KMS-11 (cell line): ENCODE measurements at regions not wholly inside any gene's neighbourhood (a gene's known extent, or its start where the extent isn't known, plus 50 kb on each side); places are given as distances from the start of the nearest gene placed in this dataset.

Experiments
- H2AFZ ChIP-seq: fragments of 200-600 bp; sonication (generic); 2 replicates; pipeline ENCODE4 v1.6.1; 2016; ENCODE audit warnings: antibody characterized with exemption, mixed run types, low read depth
- H3K27ac ChIP-seq: fragments of 200-600 bp; sonication (generic); 2 replicates; pipeline ENCODE4 v1.6.1; 2016; ENCODE audit warnings: mild to moderate bottlenecking, mixed run types
- H3K27me3 ChIP-seq: fragments of 200-600 bp; sonication (generic); 2 replicates; pipeline ENCODE4 v1.6.1; 2017; ENCODE audit warnings: mild to moderate bottlenecking, low read depth, mixed run types, moderate library complexity; ENCODE audit not compliant: insufficient read depth
- H3K36me3 ChIP-seq: fragments of 200-600 bp; sonication (generic); 2 replicates; pipeline ENCODE4 v1.6.1; 2017; ENCODE audit warnings: mild to moderate bottlenecking, mixed run types; ENCODE audit not compliant: insufficient read depth
- H3K4me1 ChIP-seq: fragments of 200-600 bp; sonication (generic); 2 replicates; pipeline ENCODE4 v1.6.1; 2016; ENCODE audit warnings: mild to moderate bottlenecking, low read depth, mixed run types; ENCODE audit not compliant: poor library complexity, severe bottlenecking
- H3K4me2 ChIP-seq: fragments of 200-600 bp; sonication (generic); 2 replicates; pipeline ENCODE4 v1.7.0; 2016; ENCODE audit warnings: mild to moderate bottlenecking, mixed run types
- H3K4me3 ChIP-seq: fragments of 200-600 bp; sonication (generic); IDR thresholded peaks from 2 replicates; pipeline ENCODE4 v1.6.1; 2017; ENCODE audit warnings: low read depth, low read length, mixed read lengths; ENCODE audit not compliant: insufficient read depth
- H3K79me2 ChIP-seq: fragments of 200-600 bp; sonication (generic); 2 replicates; pipeline ENCODE4 v1.6.1; 2016; ENCODE audit warnings: low read depth, mixed run types; ENCODE audit not compliant: insufficient read depth
- H3K9ac ChIP-seq: fragments of 200-600 bp; sonication (generic); 2 replicates; pipeline ENCODE4 v1.6.1; 2016; ENCODE audit warnings: mild to moderate bottlenecking, mixed run types
- H4K20me1 ChIP-seq: fragments of 200-600 bp; sonication (generic); 2 replicates; pipeline ENCODE4 v1.6.1; 2016; ENCODE audit warnings: mild to moderate bottlenecking, mixed run types; ENCODE audit not compliant: insufficient read depth
- CTCF ChIP-seq: fragments of 200-600 bp; sonication (generic); conservative IDR thresholded peaks from 2 replicates; pipeline ENCODE4 v1.6.1; 2017; ENCODE audit warnings: low read depth, mild to moderate bottlenecking, antibody characterized with exemption, low read length, moderate library complexity, mixed read lengths

- H3K79me2 ChIP-seq: no peaks in the 10 kb centered on the region
- no peak overlapping the region for H3K4me2 ChIP-seq
- H3K36me3 ChIP-seq: no peaks in the 10 kb centered on the region
- no peak overlapping the region for H3K27ac ChIP-seq
- no peaks in the 10 kb centered on the region for H4K20me1 ChIP-seq
- no peaks in the 10 kb centered on the region for H3K4me1 ChIP-seq
- no peak overlapping the region for H3K9ac ChIP-seq
- H2AFZ ChIP-seq: no peak overlapping the region
- H3K4me3 ChIP-seq: no peak overlapping the region
- H3K27me3 ChIP-seq: no peaks in the 10 kb centered on the region
- no peak for TF ChIP-seq CTCF
These were observed 733.4 kb downstream of the TLE4 start for GRCh38 chr9:80305136-80305535.

- Histone ChIP-seq H3K27me3 (no peaks in the 10 kb centered on the region), H3K4me2 (no peak overlapping the region), H3K36me3 (no peaks in the 10 kb centered on the region), H3K79me2 (no peaks in the 10 kb centered on the region), H3K4me3 (no peak overlapping the region), H3K9ac (no peak overlapping the region), H3K27ac (no peak overlapping the region), H4K20me1 (no peaks in the 10 kb centered on the region), H2AFZ (no peak overlapping the region), H3K4me1 (no peaks in the 10 kb centered on the region)
- TF ChIP-seq CTCF: no peak
These were observed 723.2 kb downstream of the TLE4 start for GRCh38 chr9:80294955-80295354.

GRCh38 chr9:80294318-80294717, 722.6 kb downstream of the TLE4 start:
- Histone ChIP-seq H3K27ac (no peak overlapping the region), H3K36me3 (no peaks in the 10 kb centered on the region), H3K4me2 (no peak overlapping the region), H3K4me1 (no peaks in the 10 kb centered on the region), H3K9ac (no peak overlapping the region), H4K20me1 (no peaks in the 10 kb centered on the region), H3K4me3 (no peak overlapping the region), H3K27me3 (no peaks in the 10 kb centered on the region), H3K79me2 (no peaks in the 10 kb centered on the region), H2AFZ (no peak overlapping the region)
- TF ChIP-seq CTCF: no peak

GRCh38 chr9:80292231-80292630, 720.5 kb downstream of the TLE4 start:
- Histone ChIP-seq H3K36me3 (no peaks in the 10 kb centered on the region), H3K27me3 (no peaks in the 10 kb centered on the region), H3K4me3 (no peak overlapping the region), H3K79me2 (no peaks in the 10 kb centered on the region), H3K4me1 (no peaks in the 10 kb centered on the region), H3K9ac (no peak overlapping the region), H4K20me1 (no peaks in the 10 kb centered on the region), H2AFZ (no peak overlapping the region), H3K4me2 (no peak overlapping the region), H3K27ac (no peak overlapping the region)
- no peak for TF ChIP-seq CTCF

- Histone ChIP-seq H3K27me3 (no peaks in the 10 kb centered on the region), H4K20me1 (no peaks in the 10 kb centered on the region), H3K9ac (no peak overlapping the region), H3K4me1 (no peaks in the 10 kb centered on the region), H3K36me3 (no peaks in the 10 kb centered on the region), H3K4me2 (no peak overlapping the region), H3K4me3 (no peak overlapping the region), H3K27ac (no peak overlapping the region), H2AFZ (no peak overlapping the region), H3K79me2 (no peaks in the 10 kb centered on the region)
- TF ChIP-seq CTCF: no peak
These were observed 713.6 kb downstream of the TLE4 start for GRCh38 chr9:80285326-80285725.
